AG04449 (cell line): ENCODE measurements at regions not wholly inside any gene's neighbourhood (a gene's known extent, or its start where the extent isn't known, plus 50 kb on each side); places are given as distances from the start of the nearest gene placed in this dataset.
"Not testable (repeated sequence)": the region's sequence is repeated elsewhere in the genome, so short reads cannot be mapped to it uniquely, and the experiment has no call there.

Experiments used
- CTCF ChIA-PET: fragments of 350-600 bp; formaldehyde crosslinking; extraction: SDS; loops from one replicate; lab custom pipeline; 2021; ENCODE audit warnings: antibody characterized with exemption; lab: Yijun Ruan, JAX
- POLR2A ChIA-PET: fragments of 400-600, 350-600 bp; formaldehyde crosslinking; extraction: SDS; loops from one replicate; lab custom pipeline; 2020; ENCODE audit warnings: antibody characterized with exemption, inconsistent platforms; lab: Yijun Ruan, JAX
- DNase-seq: peaks from one replicate; pipeline ENCODE4 v3.0.0-alpha.2; 2010; ENCODE audit warnings: low read depth, low spot score
- H3K4me3 ChIP-seq: 2 replicates; pipeline ENCODE4 v1.5.1; 2011; ENCODE audit warnings: low read depth, mild to moderate bottlenecking, control low read depth, low read length
- CTCF ChIP-seq: IDR thresholded peaks from one replicate; pipeline ENCODE4 v1.5.1; 2011; ENCODE audit warnings: mild to moderate bottlenecking, moderate library complexity, low read length, control low read depth, inconsistent platforms; ENCODE audit not compliant: insufficient read depth; ENCODE audit errors: missing control alignments

GRCh38 chr13:56736966-56737365, 403.8 kb upstream of the PRR20A start:
- no peak for DNase-seq
- no peak for TF ChIP-seq CTCF
- POLR2A ChIA-PET: no interaction called here
- CTCF ChIA-PET: no interaction called here
- H3K4me3 ChIP-seq: no peak overlapping the region

- no peak for DNase-seq
- no peak for TF ChIP-seq CTCF
- H3K4me3 ChIP-seq: no peak overlapping the region
- ChIA-PET CTCF (no interaction called here), POLR2A (no interaction called here)
Measured at GRCh38 chr13:56752636-56753035, 388.1 kb upstream of the PRR20A start.

- no peak for DNase-seq
- CTCF ChIA-PET: no interaction called here
- POLR2A ChIA-PET: no interaction called here
- H3K4me3 ChIP-seq: no peak overlapping the region
- no peak for TF ChIP-seq CTCF
Measured at GRCh38 chr13:56755181-56755935, 385.4 kb upstream of the PRR20A start.

- CTCF ChIA-PET, POLR2A ChIA-PET, DNase-seq, H3K4me3 ChIP-seq: not testable (repeated sequence)
Measured at GRCh38 chr13:56763333-56763732, 377.4 kb upstream of the PRR20A start.

GRCh38 chr13:56773148-56773547, 367.6 kb upstream of the PRR20A start:
- H3K4me3 ChIP-seq: no peak overlapping the region
- CTCF ChIA-PET: no interaction called here
- no peak for DNase-seq
- no peak for TF ChIP-seq CTCF
- POLR2A ChIA-PET: no interaction called here

GRCh38 chr13:56789527-56789926, 351.2 kb upstream of the PRR20A start:
- POLR2A ChIA-PET: no interaction called here
- no peak overlapping the region for H3K4me3 ChIP-seq
- TF ChIP-seq CTCF: no peak
- no peak for DNase-seq
- CTCF ChIA-PET: no interaction called here

GRCh38 chr13:56837161-56837560, 303.6 kb upstream of the PRR20A start:
- CTCF ChIA-PET: no interaction called here
- TF ChIP-seq CTCF: no peak
- DNase-seq: no peak
- POLR2A ChIA-PET: no interaction called here
- no peak overlapping the region for H3K4me3 ChIP-seq
